AG04450 (cell line): ENCODE measurements at regions not wholly inside any gene's neighbourhood (a gene's known extent, or its start where the extent isn't known, plus 50 kb on each side); places are given as distances from the start of the nearest gene placed in this dataset.

Experiments used
- CTCF ChIA-PET: fragments of 300-600, 350-600 bp; formaldehyde crosslinking; extraction: SDS; loops from one replicate; lab custom pipeline; 2022; ENCODE audit warnings: antibody characterized with exemption, inconsistent platforms; lab: Charles Lee
- POLR2A ChIA-PET: fragments of 350-600 bp; formaldehyde crosslinking; extraction: SDS; loops from one replicate; lab custom pipeline; 2021; ENCODE audit warnings: antibody characterized with exemption, inconsistent platforms; lab: Yijun Ruan, JAX
- DNase-seq: peaks from one replicate; pipeline ENCODE4 v3.0.0-alpha.2; 2011; ENCODE audit warnings: low read depth, low spot score
- H3K27ac ChIP-seq: one replicate; pipeline ENCODE4 v1.5.1; 2012; ENCODE audit warnings: low read depth, low read length, control low read depth
- H3K27me3 ChIP-seq: one replicate; pipeline ENCODE4 v1.6.0; 2012; ENCODE audit warnings: low read length; ENCODE audit not compliant: control insufficient read depth, insufficient read depth
- H3K4me3 ChIP-seq: 2 replicates; pipeline ENCODE4 v1.5.1; 2011; ENCODE audit warnings: mild to moderate bottlenecking, low read depth, low read length, control low read depth
- H3K9me3 ChIP-seq: 2 replicates; pipeline ENCODE4 v1.5.1; 2012; ENCODE audit warnings: low read length; ENCODE audit not compliant: control insufficient read depth, insufficient read depth
- TF ChIP-seq, protein P1 (sequence below): IDR thresholded peaks from 2 replicates; pipeline ENCODE4 v1.5.1; 2011; ENCODE audit warnings: low read depth, low read length, control low read depth, inconsistent platforms

DNA sequence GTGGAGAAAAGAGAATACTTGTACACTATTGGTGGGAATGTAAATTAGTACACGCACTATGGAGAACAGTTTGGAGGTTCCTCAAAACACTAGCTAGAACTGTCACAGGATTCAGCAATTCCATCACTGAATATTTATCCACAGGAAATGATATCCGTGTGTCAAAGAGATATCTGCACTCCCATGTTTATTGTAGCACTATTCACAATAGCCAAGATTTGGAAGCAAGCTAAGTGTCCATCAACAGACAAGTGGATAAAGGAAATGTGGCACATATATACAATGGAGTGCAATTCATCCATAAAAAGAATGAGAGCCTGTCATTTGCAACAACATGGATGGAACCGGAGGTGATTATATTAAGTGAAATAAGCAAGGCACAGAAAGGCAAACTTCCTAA is 428.5 kb downstream of the CCDC91 start:
- POLR2A ChIA-PET: no interaction called here
- CTCF ChIA-PET: no interaction called here
- TF ChIP-seq, protein P1, sequence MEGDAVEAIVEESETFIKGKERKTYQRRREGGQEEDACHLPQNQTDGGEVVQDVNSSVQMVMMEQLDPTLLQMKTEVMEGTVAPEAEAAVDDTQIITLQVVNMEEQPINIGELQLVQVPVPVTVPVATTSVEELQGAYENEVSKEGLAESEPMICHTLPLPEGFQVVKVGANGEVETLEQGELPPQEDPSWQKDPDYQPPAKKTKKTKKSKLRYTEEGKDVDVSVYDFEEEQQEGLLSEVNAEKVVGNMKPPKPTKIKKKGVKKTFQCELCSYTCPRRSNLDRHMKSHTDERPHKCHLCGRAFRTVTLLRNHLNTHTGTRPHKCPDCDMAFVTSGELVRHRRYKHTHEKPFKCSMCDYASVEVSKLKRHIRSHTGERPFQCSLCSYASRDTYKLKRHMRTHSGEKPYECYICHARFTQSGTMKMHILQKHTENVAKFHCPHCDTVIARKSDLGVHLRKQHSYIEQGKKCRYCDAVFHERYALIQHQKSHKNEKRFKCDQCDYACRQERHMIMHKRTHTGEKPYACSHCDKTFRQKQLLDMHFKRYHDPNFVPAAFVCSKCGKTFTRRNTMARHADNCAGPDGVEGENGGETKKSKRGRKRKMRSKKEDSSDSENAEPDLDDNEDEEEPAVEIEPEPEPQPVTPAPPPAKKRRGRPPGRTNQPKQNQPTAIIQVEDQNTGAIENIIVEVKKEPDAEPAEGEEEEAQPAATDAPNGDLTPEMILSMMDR: no peak
- Histone ChIP-seq H3K27me3 (no peaks in the 10 kb centered on the region), H3K27ac (no peak overlapping the region), H3K4me3 (no peak overlapping the region), H3K9me3 (no peaks in the 10 kb centered on the region)
- DNase-seq: no peak

DNA sequence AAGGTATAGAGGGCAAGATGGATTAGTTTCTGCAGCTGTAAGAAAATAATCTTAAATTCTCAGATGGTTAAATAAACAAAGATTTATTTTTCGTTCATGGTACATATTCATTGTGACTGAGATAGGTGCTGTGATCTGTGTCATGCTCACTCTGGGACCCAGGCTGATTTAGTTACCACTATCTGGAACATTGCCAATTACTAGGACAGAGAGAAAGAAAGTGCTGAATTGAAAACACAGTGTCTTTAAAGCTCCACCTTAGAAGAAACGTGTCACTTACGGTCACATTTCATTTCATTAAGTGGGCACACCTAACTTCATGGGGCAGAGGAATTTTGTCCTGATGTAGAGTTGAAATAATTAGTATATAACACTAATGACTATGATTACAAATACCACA is 430.0 kb downstream of the CCDC91 start:
- POLR2A ChIA-PET: no interaction called here
- TF ChIP-seq, protein P1: no peak
- Histone ChIP-seq H3K4me3 (no peak overlapping the region), H3K27me3 (no peaks in the 10 kb centered on the region), H3K9me3 (no peaks in the 10 kb centered on the region), H3K27ac (no peak overlapping the region)
- no peak for DNase-seq
- CTCF ChIA-PET: no interaction called here

DNA sequence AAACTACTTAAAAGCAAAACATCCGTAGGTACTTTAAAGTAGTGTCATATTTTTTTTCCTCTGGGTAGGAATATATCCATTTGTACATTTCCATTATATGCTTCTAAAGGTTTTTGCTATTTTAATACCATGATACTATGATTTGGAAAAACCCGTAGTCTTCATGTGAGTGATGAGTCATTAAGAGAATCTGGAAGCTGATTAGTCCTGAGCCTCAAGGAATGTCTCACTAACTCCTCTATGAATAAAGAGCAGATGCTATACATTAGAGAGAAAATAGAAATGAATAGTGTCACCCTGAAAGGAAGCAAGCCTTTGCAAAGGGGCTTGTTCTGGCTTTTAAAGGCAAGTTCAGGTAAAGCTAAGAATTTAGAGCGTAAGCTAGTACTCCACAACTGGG is 432.1 kb downstream of the CCDC91 start:
- TF ChIP-seq, protein P1: no peak
- peak; percentile 26 for DNase-seq
- ChIA-PET POLR2A (no interaction called here), CTCF (no interaction called here)
- H3K27ac ChIP-seq: no peak overlapping the region
- H3K4me3 ChIP-seq: no peak overlapping the region
- no peaks in the 10 kb centered on the region for H3K9me3 ChIP-seq
- H3K27me3 ChIP-seq: no peaks in the 10 kb centered on the region

DNA sequence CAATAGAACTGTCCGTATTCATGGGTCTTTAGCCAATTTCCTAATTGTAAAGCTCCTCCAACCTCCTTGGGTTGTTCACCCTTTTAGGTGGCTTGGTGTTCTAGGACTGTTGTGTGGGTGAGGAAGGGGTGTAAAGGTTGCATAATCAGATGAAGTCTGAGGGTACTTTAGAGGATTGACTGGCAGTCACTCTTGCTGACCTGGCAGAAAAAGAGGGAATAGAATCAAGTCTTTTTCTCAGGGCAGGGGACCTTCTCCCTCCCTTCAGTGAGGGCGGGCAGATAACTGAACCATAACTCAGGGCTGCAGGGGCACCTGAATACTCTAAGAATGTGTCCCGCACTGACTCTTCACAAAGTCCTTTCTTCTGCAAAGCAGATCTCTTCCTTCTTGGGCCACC is 436.2 kb downstream of the CCDC91 start:
- TF ChIP-seq, protein P1: no peak
- H3K27me3 ChIP-seq: no peaks in the 10 kb centered on the region
- no peak overlapping the region for H3K27ac ChIP-seq
- DNase-seq: no peak
- CTCF ChIA-PET: no interaction called here
- H3K9me3 ChIP-seq: no peaks in the 10 kb centered on the region; the same call in 1 of the 2 replicates
- POLR2A ChIA-PET: no interaction called here
- no peak overlapping the region for H3K4me3 ChIP-seq

DNA sequence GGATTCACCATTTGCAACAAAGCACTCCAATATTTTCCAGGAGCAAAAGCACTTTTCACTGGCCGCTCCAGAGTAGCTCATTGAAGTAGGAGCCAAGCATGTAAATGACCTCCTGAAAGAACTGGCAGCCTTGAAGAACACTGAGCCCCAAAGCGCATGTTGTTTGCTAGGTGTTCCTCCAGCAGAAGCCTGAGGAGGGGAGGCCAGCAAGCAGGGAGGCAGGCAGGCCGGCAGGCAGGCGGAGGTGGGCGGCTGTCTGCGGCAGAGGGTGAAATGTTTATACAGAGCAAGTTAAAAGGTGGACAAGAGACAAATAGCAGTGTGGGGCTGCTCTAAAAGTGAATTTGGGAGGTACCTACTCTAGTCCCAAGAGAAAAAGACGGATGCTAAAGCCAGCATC is 439.4 kb downstream of the CCDC91 start:
- TF ChIP-seq, protein P1: no peak
- Histone ChIP-seq H3K27ac (peak overlapping the region; percentile 12), H3K9me3 (no peaks in the 10 kb centered on the region; the same call in 1 of the 2 replicates), H3K4me3 (no peak overlapping the region), H3K27me3 (no peaks in the 10 kb centered on the region)
- ChIA-PET POLR2A (no interaction called here), CTCF (no interaction called here)
- no peak for DNase-seq
